Sigmoid colon (tissue), 6 donors: ENCODE measurements at regions not wholly inside any gene's neighbourhood (a gene's known extent, or its start where the extent isn't known, plus 50 kb on each side); places are given as distances from the start of the nearest gene placed in this dataset.
"Not testable (repeated sequence)": the region's sequence is repeated elsewhere in the genome, so short reads cannot be mapped to it uniquely, and the experiment has no call there.

Experiments used
- DNase-seq: peaks from one replicate; pipeline ENCODE4 v3.0.0-alpha.2; 2019
- H3K27ac ChIP-seq, 4 donors: fragments of 200-600 bp; sonication (generic); one replicate each; pipeline ENCODE4 v1.5.1; 2016 to 2019; ENCODE audit warnings: mild to moderate bottlenecking in 1 of 4
- H3K27me3 ChIP-seq, 3 donors: fragments of 200-600 bp; sonication (generic); one replicate each; pipeline ENCODE4 v1.5.1; 2019; ENCODE audit warnings: mild to moderate bottlenecking in 1 of 3
- H3K36me3 ChIP-seq, 4 donors: fragments of 200-600 bp; sonication (generic); one replicate each; pipeline ENCODE4 v1.5.1; 2016 to 2019
- H3K4me1 ChIP-seq, 4 donors: fragments of 200-600 bp; sonication (generic); one replicate each; pipeline ENCODE4 v1.5.1; 2017 to 2019
- H3K4me3 ChIP-seq, 4 donors: fragments of 200-600 bp; sonication (generic); one replicate each; pipeline ENCODE4 v1.5.1; 2017 to 2019; ENCODE audit warnings: mild to moderate bottlenecking in 2 of 4, moderate library complexity in 1 of 4
- H3K9me3 ChIP-seq, 4 donors: fragments of 200-600 bp in 3 of 4; sonication (generic) in 3 of 4; one replicate each; pipeline versions ENCODE4 v1.5.1 to v1.6.1; 2013 to 2019
- CTCF ChIP-seq, 4 experiments: fragments of 450-650 bp in 3 of 4; fragments of 200-600 bp in 1 of 4; IDR thresholded peaks; one replicate each; pipeline ENCODE4 v1.5.1; 2016 to 2019; ENCODE audit warnings: antibody characterized with exemption in 4 of 4, mild to moderate bottlenecking in 3 of 4, moderate library complexity in 2 of 4
- WGBS, 2 donors: extraction: QIAGEN DNeasy Blood & Tissue Kit; methylation state at CpG; one replicate each; pipeline ENCODE4 v1.1.7; 2013; 5-methylcytosine and 5-hydroxymethylcytosine counted together
- intact Hi-C: fragments of 100-400 bp; cut with DNase I; formaldehyde crosslinking; loops from one replicate; pipeline ENCODE4 v1.15.1; 2023
- small RNA-seq, 3 donors: library from RNA; depleted of rRNA; stranded (forward); fragments of <200 nt; gene quantifications; one replicate each; pipeline ENCODE3, GENCODE V24; 2016
- donor health status: healthy with polysubstance abuse.
- donor health status: healthy.

- H3K36me3 ChIP-seq, intact Hi-C loops, H3K9me3 ChIP-seq, DNase-seq, H3K4me3 ChIP-seq, H3K27ac ChIP-seq, H3K27me3 ChIP-seq, H3K4me1 ChIP-seq: not testable (repeated sequence)
- WGBS, 2 donors: 63 to 69% methylated on average over 6 of the region's 6 CpGs
Measured at GRCh38 chr20:30719415-30720199, 537.9 kb upstream of the DEFB115 start.

- 6 to 9% methylated on average over 27 of the region's 27 CpGs for WGBS, 2 donors
- H3K36me3 ChIP-seq, DNase-seq, H3K4me1 ChIP-seq, H3K27me3 ChIP-seq, H3K9me3 ChIP-seq, intact Hi-C loops: not testable (repeated sequence)
- Histone ChIP-seq H3K27ac (peak overlapping the region in 2 of 4 donors; percentile 23 to 35), H3K4me3 (peak overlapping the region in 3 of 4 donors; percentile 38 to 51 (median 39))
Measured at GRCh38 chr20:30723511-30723910, 534.0 kb upstream of the DEFB115 start.

- DNase-seq, H3K4me1 ChIP-seq, intact Hi-C loops, H3K36me3 ChIP-seq, H3K9me3 ChIP-seq, H3K27me3 ChIP-seq: not testable (repeated sequence)
- peak in 1 of 4 experiments; percentile 16 for TF ChIP-seq CTCF (IDR thresholded peaks at IDR 0.05)
- Histone ChIP-seq H3K4me3 (peak overlapping the region in 3 of 4 donors; percentile 38 to 51 (median 39)), H3K27ac (peak overlapping the region in 2 of 4 donors; percentile 23 to 35)
- WGBS, 2 donors: 12 to 13% methylated on average over 51 of the region's 51 CpGs
Measured at GRCh38 chr20:30723934-30724687, 533.4 kb upstream of the DEFB115 start.

- H3K9me3 ChIP-seq, H3K27ac ChIP-seq, H3K4me1 ChIP-seq, H3K36me3 ChIP-seq, intact Hi-C loops, H3K27me3 ChIP-seq: not testable (repeated sequence)
- peak; percentile 61 for DNase-seq
- peak overlapping the region in 2 of 4 donors; percentile 39 to 51 for H3K4me3 ChIP-seq
- 61 to 64% methylated on average over 24 of the region's 24 CpGs for WGBS, 2 donors
Measured at GRCh38 chr20:30724688-30725074, 532.8 kb upstream of the DEFB115 start.

- WGBS, 2 donors: 79 to 81% methylated on average over 19 of the region's 19 CpGs
- DNase-seq, H3K4me3 ChIP-seq, H3K27ac ChIP-seq, H3K9me3 ChIP-seq, H3K4me1 ChIP-seq, intact Hi-C loops, H3K36me3 ChIP-seq, H3K27me3 ChIP-seq: not testable (repeated sequence)
Measured at GRCh38 chr20:30725188-30725587, 532.3 kb upstream of the DEFB115 start.

- H3K36me3 ChIP-seq, intact Hi-C loops: not testable (repeated sequence)
Measured at GRCh38 chr20:30728271-30728885, 529.1 kb upstream of the DEFB115 start.

More at GRCh38 chr20:30728271-30728885, 529.1 kb upstream of the DEFB115 start:
- not testable (repeated sequence) for H3K27ac ChIP-seq, DNase-seq, H3K4me1 ChIP-seq, H3K9me3 ChIP-seq, H3K27me3 ChIP-seq, H3K4me3 ChIP-seq
- 92 to 94% methylated on average over 38 of the region's 38 CpGs for WGBS, 2 donors

Small RNA genes lying in the stretch of these regions (small RNA-seq; reads per million reads assigned to genes)
- gene RF00002: 0 to 0.07 (median 0.06) reads per million in 3 donors
- 0 reads per million in 3 donors for gene RF00026
